NCI-H2227 (cell line): ENCODE measurements at regions not wholly inside any gene's neighbourhood (a gene's known extent, or its start where the extent isn't known, plus 50 kb on each side); places are given as distances from the start of the nearest gene placed in this dataset.
"Not testable (repeated sequence)": the region's sequence is repeated elsewhere in the genome, so short reads cannot be mapped to it uniquely, and the experiment has no call there.

Experiments
- DNase-seq: peaks from one replicate; lab custom pipeline; 2025; ENCODE audit not compliant: unreplicated experiment; lab: John Stamatoyannopoulos, UW

DNA sequence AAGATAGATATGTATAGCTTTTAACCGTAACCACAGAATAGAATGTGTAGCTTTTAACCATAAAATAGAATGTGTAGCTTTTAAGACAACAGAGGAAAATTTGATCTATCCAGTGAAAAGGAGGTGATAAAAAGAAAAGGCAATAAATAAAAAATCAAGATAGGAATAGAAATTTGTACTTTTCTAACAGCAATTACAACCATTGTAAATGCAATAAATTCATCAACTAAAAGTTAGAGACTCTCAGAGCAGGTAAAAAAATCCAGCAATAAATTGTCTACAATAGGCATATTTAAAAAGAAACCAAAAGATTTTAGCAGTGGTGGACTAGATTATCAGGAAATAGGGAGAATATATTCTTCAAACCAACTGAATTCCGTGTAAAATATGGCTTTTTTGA, 63.8 kb upstream of the ABHD2 start:
- no peak for DNase-seq

DNA sequence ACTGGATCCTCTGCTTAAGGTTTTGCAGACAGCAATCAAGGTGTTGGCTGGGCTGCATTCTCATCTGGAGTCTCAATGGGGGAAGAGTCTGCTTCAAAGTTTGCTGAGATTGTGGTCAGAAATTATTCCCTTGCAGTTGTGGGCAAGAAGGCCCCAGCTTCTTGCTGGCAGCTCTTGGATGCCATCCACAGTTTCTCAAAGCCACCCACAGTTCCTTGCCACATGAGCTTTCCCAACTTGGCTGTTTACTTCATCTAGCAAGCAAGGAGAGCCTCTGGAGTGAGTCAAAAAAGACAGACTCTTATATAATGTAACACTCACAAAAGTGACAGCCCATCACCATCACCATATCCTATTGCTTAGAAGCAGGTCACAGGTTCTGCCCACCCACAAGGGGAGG, 62.1 kb upstream of the ABHD2 start:
- DNase-seq: no peak

DNA sequence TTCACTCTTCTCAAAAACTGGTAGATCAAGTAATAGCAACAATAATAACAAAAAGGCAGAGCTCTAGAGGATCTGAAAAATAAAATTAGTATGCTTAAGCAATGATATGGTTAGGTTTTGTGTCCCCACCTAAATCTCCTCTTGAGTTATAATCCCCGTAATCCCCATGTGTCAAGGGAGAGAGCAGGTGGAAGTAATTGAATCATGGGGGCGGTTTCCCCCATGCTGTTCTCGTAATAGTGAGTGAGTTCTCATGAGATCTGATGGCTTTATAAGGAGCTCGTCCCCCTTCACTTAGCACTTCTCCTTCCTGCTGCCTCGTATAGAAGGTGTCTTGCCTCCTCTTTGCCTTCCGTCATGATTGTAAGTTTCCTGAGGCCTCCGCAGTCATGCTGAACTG, 60.2 kb upstream of the ABHD2 start:
- no peak for DNase-seq

DNA sequence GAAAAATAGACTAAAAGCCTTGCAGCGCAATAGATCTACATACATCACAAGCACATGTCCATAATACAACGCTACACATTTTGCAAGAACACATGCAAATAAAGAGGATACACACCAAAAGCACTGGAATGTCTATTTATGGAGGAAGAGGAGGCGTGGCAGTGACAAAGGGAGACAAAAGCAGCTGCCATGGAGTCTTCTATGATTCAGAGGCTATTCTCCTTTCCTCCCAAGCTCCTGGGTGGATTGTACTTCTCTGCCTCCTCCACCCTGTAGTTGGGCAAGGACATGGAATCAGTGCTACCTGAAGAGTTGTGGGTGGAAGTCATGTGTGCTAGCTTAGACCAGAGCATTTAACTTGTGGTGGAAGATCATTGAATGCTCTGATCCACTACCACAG, 57.9 kb upstream of the ABHD2 start:
- no peak for DNase-seq

DNA sequence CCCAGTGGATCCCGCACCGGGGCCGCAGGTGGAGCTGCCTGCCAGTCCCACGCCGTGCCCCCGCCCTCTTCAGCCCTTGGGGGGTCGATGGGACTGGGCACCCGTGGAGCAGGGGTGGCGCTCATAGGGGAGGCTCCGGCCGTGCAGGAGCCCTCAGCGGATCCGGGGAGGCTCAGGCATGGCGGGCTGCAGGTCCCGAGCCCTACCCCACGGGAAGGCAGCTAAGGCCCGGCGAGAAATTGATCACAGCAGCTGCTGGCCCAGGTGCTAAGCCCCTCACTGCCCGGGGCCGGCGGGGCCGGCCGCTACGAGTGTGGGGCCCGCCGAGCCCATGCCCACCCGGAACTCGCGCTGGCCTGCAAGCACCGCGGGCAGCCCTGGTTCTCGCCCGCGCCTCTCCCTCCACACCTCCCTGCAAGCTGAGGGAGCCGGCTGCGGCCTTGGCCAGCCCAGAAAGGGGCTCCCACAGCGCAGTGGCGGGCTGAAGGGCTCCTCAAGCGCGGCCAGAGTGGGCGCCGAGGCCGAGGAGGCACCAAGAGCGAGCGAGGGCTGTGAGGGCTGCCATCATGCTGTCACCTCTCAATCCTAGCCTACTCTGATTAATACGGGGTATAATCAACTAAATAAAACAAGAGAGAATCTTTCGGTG, 56.5 kb upstream of the ABHD2 start:
- DNase-seq: not testable (repeated sequence)

DNA sequence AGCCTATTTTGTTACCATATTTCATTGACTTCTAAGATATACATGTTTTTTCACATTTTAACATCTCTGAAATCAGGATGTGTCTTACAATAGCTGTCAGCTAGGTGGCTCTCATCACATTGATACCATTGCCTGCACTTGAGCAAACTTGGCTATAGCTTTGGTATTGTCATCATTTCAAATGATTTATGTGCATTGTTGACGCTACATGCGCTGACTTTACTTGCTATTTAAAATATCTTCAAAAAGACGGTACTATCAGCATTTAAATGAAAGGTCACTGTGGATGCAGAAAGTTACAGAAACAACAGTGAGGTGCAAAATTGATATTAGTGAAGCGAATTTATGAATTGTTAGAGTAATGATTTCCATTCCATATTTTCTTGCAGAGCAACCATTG, 54.0 kb upstream of the ABHD2 start:
- DNase-seq: peak; percentile 21

DNA sequence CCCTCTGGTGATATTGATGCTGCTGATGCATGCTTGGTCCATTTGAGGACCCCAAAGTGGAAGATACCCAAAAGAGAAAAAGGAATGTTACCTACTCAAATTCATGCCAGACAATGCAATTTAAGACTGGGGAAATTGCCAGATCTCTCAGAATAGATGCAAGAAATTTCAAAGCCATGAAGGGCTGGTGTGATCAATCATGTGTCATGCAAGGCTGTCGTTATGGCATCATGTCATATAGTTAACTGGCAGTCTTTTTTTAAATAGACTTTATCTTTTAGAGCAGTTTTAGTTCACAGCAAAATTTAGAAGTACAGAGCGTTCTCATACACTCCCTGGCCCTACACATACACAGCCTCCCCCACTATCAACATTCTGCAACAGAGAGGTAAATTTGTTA, 53.1 kb upstream of the ABHD2 start:
- no peak for DNase-seq

DNA sequence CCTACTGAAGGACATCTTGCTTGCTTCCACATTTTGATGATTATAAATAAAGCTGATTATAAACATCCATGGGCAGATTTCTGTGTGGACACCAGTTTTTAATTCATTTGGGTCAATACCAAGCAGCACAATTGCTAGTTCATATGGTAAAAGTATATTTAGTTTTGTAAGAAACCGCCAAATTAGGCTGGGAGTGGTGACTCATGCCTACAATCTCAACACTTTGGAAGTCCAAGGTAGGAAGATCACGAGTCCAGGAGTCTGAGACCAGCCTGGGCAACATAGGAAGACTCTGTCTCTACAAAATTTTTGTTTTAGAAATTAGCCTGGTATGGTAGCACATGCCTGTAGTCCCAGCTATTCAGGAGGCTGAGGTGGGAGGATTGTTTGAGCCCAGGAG, 52.6 kb upstream of the ABHD2 start:
- DNase-seq: no peak

DNA sequence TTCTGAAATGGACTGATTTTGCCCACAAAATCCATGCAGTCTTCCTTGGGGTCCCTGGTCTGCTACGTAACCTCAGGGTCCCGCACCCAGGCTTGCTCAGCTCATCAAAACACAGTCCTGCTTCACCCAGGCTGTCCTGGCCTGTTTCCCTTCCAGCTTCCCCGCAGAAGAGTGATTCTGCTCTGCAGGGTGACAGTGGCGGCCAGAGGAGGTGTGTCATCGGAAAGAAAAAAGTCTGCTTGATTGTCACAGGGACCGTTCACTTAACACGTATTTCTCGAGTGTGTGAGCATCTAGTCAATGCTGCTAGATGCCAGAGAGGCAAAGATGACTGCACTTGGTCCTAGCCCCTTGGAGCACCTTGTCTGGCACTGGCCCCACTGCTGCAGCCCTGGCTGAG, 50.1 kb upstream of the ABHD2 start:
- DNase-seq: no peak
